ENCODE measurements at regions not wholly inside any gene's neighbourhood (a gene's known extent, or its start where the extent isn't known, plus 50 kb on each side); places are given as distances from the start of the nearest gene placed in this dataset.
A peak's percentile ranks its signal among the peaks of the same experiment; 100 is the strongest.
"Not testable (repeated sequence)": the region's sequence is repeated elsewhere in the genome, so short reads cannot be mapped to it uniquely, and the experiment has no call there.

DNA sequence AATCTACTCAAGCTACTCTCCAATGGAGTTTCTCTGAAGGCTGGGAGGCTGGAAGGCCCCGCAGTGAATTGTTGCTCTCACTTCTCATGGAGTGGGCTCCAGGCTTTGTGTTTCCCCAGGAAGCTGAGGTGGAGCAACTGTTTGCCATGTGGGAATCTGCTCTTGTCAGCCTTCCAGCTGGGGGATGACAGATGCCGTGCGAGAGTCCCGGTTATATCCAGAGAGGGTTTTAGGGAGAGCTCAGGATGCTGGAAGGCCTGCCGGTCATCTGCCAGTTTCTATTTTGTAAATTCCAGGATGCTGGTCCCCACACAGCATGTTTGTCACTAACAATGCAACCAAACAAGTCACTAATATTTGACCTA lies 98.2 kb upstream of the NAA20 start:
- DNase-seq (ENCODE audit: low spot score) (no peak), ATAC-seq (ENCODE audit: low FRiP score) (no peak)
- TF ChIP-seq, protein P1, sequence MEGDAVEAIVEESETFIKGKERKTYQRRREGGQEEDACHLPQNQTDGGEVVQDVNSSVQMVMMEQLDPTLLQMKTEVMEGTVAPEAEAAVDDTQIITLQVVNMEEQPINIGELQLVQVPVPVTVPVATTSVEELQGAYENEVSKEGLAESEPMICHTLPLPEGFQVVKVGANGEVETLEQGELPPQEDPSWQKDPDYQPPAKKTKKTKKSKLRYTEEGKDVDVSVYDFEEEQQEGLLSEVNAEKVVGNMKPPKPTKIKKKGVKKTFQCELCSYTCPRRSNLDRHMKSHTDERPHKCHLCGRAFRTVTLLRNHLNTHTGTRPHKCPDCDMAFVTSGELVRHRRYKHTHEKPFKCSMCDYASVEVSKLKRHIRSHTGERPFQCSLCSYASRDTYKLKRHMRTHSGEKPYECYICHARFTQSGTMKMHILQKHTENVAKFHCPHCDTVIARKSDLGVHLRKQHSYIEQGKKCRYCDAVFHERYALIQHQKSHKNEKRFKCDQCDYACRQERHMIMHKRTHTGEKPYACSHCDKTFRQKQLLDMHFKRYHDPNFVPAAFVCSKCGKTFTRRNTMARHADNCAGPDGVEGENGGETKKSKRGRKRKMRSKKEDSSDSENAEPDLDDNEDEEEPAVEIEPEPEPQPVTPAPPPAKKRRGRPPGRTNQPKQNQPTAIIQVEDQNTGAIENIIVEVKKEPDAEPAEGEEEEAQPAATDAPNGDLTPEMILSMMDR (IDR thresholded peaks at IDR 0.05), result no peak

DNA sequence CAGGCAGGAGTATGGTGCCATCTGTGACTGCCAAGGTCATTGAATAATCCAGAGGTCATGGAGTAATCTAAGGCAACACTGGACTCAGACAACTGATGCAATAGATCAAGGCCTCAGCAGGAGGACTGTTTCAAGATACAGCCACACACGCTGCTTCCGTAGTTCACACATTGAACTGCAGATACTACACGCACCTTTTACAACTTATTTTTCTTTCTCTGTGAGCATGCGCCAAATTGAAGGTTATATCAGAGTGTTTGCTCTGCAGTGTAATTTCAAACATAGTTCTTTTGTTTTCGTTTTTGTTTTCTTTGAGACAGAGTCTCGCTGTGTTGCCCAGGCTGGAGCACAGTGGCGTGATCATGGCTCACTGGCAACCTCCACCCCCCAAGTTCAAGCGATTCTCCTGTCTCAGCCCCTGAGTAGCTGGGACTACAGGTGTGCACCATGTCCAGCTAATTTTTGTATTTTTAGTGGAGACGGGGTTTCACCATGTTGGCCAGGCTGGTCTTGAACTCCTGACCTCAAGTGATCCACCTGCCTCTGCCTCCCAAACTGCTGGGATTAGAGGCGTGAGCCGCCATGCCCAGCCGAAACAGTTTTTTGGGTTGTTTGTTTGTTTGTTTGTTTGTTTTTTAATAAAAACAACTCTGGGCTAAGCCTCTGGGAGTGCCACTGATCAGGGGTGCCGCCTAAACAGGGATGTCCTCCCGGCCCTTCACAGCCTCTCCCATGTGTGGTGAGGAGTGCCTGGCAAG lies 96.6 kb upstream of the NAA20 start:
- TF ChIP-seq, protein P1 (IDR thresholded peaks at IDR 0.05), result no peak
- DNase-seq (ENCODE audit: low spot score), result no peak
- no peak for ATAC-seq (ENCODE audit: low FRiP score)

DNA sequence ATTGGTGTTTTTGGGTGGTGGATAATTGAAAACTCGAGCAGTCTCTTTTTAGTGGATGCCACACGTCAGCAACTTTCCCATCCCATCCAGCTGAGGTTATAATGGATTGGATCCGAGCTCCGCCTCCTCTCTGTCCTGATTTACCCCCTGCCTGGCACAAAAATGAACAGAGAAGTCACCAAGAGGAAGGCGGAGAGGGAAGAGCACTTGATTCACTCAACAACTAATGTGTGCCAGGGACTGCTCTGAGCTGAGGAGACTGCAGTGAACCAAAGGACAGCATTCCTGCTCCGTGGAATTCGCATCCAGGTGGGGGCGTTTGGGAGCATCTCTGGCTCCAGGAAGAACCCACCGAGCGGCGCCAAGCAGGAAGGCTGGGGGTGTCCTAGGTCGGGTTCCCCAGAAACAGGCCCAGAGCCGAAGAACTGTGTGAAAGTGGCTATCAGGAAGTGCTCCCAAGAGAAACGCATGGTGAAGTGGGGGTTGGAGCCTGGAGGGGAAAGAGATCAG lies 95.8 kb upstream of the NAA20 start:
- DNase-seq (ENCODE audit: low spot score), result no peak
- TF ChIP-seq, protein P1 (IDR thresholded peaks at IDR 0.05), result no peak
- peak; percentile 20 for ATAC-seq (ENCODE audit: low FRiP score)

DNA sequence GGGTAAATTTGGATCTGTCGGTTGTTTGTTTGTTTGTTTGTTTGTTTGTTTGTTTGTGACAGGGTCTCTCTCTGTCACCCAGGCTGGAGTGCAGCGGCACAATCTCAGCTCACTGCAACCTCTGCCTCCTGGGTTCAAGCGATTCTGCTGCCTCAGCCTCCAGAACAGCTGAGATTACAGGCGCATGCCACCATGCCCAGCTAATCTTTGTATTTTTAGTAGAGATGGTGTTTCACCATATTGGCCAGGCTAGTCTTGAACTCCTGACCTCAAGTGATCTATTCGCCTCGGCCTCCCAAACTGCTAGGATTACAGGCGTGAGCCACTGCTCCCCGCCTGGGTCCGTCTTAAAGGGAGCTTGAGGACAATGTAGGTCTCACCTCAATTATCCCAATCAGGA lies 95.3 kb upstream of the NAA20 start:
- DNase-seq (ENCODE audit: low spot score); ATAC-seq (ENCODE audit: low FRiP score): not testable (repeated sequence)

DNA sequence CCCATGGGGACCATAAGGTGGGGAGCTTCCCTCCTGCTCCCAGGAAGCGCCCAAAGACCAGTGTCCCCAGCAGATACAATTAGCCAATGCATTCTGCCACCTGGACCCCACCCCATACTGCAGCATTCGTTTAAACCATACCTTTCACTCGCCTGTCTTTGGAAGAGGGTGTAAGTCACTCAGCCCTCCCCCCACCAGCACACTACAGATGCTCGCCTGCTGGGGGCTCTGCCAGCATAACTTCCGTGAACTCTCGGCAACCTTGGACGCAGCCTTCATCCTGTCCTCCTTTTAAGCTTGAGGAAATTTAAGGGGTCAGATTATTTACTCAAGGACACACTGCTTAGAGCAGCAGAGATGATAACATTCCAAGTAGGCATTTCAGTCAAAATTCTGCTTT lies 94.4 kb upstream of the NAA20 start:
- no peak for ATAC-seq (ENCODE audit: low FRiP score)
- DNase-seq (ENCODE audit: low spot score), result no peak
- TF ChIP-seq, protein P1 (IDR thresholded peaks at IDR 0.05), result no peak

DNA sequence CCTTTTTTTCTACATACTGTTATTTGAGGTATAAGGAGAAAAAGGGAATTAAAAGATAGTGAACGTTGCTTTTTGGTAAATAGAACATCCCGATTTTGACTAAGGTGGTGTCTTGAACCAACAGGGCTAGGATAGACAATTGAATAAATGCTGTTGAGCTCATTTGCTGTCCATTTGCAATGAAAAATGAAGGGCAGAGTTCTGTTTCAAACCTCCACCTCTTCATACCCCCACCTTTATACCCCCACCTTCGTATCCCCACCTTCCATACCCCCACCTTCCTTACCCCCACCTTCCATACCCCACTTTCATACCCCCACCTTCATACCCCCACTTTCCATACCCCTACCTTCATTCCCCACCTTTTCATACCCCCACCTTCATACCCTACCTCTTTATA lies 93.4 kb upstream of the NAA20 start:
- TF ChIP-seq, protein P1 (IDR thresholded peaks at IDR 0.05), result no peak
- ATAC-seq (ENCODE audit: low FRiP score), result no peak
- no peak for DNase-seq (ENCODE audit: low spot score)

DNA sequence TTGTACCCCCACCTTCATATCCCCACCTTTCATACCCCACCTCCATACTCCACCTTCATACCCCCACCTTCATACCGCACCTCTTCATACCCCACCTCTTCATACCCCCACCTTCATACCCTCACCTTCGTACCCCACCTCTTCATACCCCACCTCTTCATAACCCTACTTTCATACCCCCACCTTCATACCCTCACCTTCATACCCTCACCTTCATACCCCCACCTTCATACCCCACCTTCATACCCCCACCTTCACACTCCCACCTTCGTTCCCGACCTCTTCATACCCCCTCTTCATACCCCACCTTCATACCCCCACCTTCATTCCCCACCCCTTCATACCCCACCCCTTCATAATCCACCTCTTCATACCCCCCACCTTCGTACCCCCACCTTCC lies 92.9 kb upstream of the NAA20 start:
- TF ChIP-seq, protein P1 (IDR thresholded peaks at IDR 0.05), result no peak
- ATAC-seq (ENCODE audit: low FRiP score), result no peak
- no peak for DNase-seq (ENCODE audit: low spot score)

Data from omental fat pad (tissue), 3 donors.